HS-27A (cell line): ENCODE measurements at regions not wholly inside any gene's neighbourhood (a gene's known extent, or its start where the extent isn't known, plus 50 kb on each side); places are given as distances from the start of the nearest gene placed in this dataset.

Experiments used
- DNase-seq: peaks from one replicate; pipeline ENCODE4 v3.0.0-alpha.2; 2012; ENCODE audit warnings: low read depth, missing footprints

- no peak for DNase-seq
These were observed 371.9 kb upstream of the ID4 start for GRCh38 chr6:19465256-19465655.

DNA sequence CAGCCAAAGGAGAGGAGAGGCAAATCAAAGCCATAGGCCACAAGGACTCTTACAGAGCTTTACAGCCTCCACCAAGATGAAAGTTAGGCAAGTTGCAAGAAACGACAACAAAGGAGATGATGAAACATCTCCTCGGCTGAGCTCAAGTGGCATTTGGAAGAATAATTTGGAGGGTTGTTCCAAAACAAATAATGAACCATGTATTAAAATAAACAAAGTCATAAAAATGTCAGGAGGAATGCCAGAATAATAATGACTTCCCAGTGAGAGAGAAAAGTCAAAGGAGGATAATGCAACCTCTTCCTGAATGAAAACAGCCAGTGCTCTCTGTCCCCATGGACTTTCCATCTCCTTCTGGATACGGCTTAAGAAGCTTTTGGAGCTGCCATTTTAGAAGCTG lies 371.4 kb upstream of the ID4 start:
- DNase-seq, result no peak

GRCh38 chr6:19470333-19470732 lies 366.8 kb upstream of the ID4 start:
- no peak for DNase-seq

DNA sequence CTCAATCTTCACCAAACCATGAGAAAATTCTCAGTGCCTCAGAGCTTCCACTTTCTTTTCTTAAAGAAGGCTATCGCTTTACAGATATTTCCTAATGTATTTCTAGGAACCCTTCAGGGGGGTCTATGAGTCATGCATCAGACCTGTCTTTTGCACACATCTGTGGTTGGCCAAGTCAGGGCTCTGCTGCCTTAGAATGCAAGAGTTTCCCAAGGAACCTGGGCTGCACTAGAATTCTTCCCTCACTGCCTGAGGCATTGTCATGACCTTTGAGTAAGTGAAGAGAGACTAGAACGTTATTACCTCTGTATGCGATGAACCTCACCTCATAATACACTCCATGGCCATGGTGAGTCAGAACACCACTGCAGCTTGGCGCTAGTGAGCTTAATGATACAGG lies 365.0 kb upstream of the ID4 start:
- DNase-seq, result no peak

GRCh38 chr6:19472850-19473249 lies 364.3 kb upstream of the ID4 start:
- no peak for DNase-seq

DNA sequence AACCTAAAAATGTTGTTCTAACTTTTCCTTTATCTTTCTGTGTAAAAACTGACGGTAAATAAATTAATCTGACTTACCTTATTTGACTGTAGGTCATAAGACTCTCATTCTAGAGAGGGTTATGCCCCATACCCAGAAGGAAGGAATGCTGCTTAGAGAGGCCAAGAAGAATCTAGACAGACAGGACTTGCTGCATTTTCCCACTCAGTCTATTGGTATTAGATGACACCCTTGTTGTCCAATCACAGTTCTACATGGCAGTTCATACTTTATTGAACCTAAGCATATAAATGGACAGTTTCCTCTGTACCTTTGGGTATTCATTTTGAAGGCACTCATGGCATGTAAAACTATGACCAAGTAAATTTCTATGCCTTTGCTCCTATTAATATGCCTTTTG lies 359.6 kb upstream of the ID4 start:
- no peak for DNase-seq

- no peak for DNase-seq
These were observed 358.9 kb upstream of the ID4 start for GRCh38 chr6:19478273-19478672.

DNA sequence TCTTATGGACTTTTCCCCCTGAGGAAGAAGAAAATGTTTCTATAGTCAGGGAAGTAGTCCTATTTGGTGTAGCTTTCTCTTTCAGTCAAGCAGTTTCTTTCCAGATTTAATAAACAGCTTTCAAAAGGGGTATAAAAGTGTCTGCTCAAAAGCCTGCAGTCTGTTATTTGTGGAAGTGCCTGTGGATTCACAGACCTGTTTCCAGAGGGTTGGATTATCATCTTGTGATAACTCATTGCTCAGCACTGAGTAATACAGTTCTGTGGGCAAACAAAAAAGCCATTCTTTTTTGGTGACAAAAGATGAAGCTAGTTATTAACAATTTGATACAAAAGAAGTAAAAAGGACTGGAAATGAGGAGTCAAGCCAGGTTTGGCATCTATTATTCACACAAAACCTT lies 358.2 kb upstream of the ID4 start:
- no peak for DNase-seq

GRCh38 chr6:19479551-19479950 lies 357.6 kb upstream of the ID4 start:
- DNase-seq, result no peak

GRCh38 chr6:19492636-19493405 lies 344.3 kb upstream of the ID4 start:
- DNase-seq, result no peak

- no peak for DNase-seq
These were observed 335.4 kb upstream of the ID4 start for GRCh38 chr6:19501737-19502245.

- DNase-seq, result no peak
These were observed 334.9 kb upstream of the ID4 start for GRCh38 chr6:19502301-19502700.

- no peak for DNase-seq
These were observed 321.2 kb upstream of the ID4 start for GRCh38 chr6:19515939-19516338.

- DNase-seq, result no peak
These were observed 317.2 kb upstream of the ID4 start for GRCh38 chr6:19519941-19520340.

DNA sequence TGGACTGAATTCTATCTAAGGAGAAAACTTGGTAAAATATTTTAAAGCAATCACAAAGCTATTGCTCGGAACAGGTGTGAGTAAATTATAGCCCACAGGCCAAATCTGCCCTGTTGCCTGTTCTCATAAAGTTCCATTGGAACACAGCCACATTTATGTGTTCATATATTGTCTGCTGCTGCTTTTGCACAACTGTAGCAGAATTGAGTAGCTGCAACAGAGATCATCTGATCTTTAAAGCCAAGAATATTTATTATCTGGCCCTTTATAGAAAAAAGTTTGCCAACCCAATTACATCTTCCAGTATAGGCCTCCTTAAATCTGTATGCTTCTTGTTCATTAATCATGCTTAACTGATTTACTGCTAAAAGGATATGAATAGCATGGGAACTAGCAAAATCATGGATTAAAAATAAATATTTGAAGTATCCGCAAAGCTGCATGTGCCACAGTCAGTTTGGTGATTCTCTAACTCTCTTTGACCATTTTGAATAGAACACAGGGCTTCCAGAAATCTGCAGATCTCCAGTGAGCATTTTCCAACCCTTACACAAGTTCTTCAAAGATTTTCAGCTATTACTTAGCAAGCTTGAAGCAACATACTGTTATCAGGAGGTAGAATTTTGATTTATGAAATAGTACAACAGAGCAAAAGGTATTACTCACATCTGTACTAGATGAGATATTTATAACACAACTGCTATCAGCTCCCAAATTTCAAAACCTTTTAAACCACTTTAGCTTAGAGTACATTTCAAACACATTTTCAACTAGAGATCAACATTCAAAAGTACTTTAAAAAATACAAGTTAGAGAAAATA lies 312.6 kb upstream of the ID4 start:
- no peak for DNase-seq

- no peak for DNase-seq
These were observed 311.5 kb upstream of the ID4 start for GRCh38 chr6:19525673-19526072.

DNA sequence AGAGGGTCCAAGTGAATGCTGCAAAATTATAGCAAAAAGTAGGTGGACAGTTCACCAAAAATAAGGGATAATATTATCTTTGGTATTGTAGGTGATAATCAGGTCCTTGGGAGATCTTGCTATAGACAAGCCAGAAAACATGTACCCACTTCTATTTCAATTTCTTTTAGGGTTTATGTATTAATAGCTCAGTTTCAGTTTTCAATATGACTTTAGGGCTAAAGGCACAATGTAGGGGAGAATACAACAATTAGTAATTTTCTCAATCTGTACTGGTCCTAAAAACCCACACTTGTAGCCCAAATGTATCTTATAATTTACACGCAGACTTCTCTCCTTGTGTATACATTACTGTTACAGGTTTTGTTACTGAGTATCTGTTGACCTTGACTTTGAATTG lies 307.0 kb upstream of the ID4 start:
- no peak for DNase-seq

GRCh38 chr6:19535351-19535750 lies 301.8 kb upstream of the ID4 start:
- DNase-seq, result no peak

DNA sequence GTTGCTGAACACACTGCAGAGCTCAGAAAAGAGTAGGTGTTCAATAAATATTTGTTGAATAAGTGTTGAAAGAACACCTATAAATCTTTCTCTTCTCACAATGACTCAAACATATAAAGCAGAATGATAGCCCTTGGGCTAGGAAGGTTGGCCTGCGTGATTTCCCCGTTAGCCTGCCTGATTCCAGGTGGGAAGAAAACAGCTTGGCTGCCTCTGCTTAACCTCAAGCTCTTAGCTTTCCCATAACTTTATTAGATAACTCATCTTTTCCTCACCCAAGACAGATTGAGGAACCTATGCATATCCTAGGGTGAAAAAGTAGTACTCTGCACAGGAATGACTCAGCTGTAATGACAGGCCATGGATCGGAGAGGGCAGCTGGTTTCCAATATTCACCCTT lies 300.3 kb upstream of the ID4 start:
- DNase-seq, result no peak

GRCh38 chr6:19538096-19538495 lies 299.1 kb upstream of the ID4 start:
- DNase-seq, result no peak

DNA sequence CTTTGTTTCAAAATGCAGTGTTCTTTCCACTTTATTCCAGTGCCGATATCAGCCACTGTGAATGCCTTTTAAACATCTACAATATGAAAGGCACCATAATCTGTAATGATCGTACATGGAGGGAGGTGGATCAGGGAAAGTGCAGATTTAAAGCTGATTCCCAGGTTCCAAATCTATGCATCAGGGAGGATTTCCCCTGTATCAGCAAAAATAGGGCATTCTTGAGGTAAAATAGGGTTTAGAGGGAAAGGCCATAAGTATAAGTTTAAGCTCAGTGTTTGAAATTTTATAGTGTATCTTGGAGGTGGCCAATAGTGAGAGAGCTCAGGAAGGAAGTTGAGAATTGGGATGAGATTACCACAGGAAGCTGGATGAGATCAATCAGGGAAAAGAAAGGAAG lies 289.7 kb upstream of the ID4 start:
- no peak for DNase-seq

- no peak for DNase-seq
These were observed 288.1 kb upstream of the ID4 start for GRCh38 chr6:19549109-19549508.

GRCh38 chr6:19550380-19550779 lies 286.8 kb upstream of the ID4 start:
- no peak for DNase-seq
